NCI-H187 (cell line): ENCODE measurements at regions not wholly inside any gene's neighbourhood (a gene's known extent, or its start where the extent isn't known, plus 50 kb on each side); places are given as distances from the start of the nearest gene placed in this dataset.
A peak's percentile ranks its signal among the peaks of the same experiment; 100 is the strongest.

Experiments
- DNase-seq, 2 experiments: peaks; one replicate each; lab custom pipeline; 2025; lab: John Stamatoyannopoulos, UW

- no peak for DNase-seq
These were observed 482.1 kb upstream of the HS3ST1 start for GRCh38 chr4:11910812-11911211.

- no peak for DNase-seq
These were observed 480.0 kb upstream of the HS3ST1 start for GRCh38 chr4:11908712-11909111.

- no peak for DNase-seq
These were observed 479.5 kb upstream of the HS3ST1 start for GRCh38 chr4:11908205-11908604.

GRCh38 chr4:11904846-11905739 lies 476.4 kb upstream of the HS3ST1 start:
- no peak for DNase-seq

- no peak for DNase-seq
These were observed 475.4 kb upstream of the HS3ST1 start for GRCh38 chr4:11904117-11904535.

GRCh38 chr4:11901089-11901488 lies 472.4 kb upstream of the HS3ST1 start:
- DNase-seq = no peak

- no peak for DNase-seq
These were observed 471.7 kb upstream of the HS3ST1 start for GRCh38 chr4:11900359-11900758.

- DNase-seq = no peak
These were observed 470.1 kb upstream of the HS3ST1 start for GRCh38 chr4:11898796-11899195.

GRCh38 chr4:11895766-11896165 lies 467.1 kb upstream of the HS3ST1 start:
- DNase-seq = no peak

- no peak for DNase-seq
These were observed 466.3 kb upstream of the HS3ST1 start for GRCh38 chr4:11894977-11895376.

GRCh38 chr4:11894221-11894620 lies 465.5 kb upstream of the HS3ST1 start:
- no peak for DNase-seq

- DNase-seq = no peak
These were observed 460.4 kb upstream of the HS3ST1 start for GRCh38 chr4:11889099-11889498.

GRCh38 chr4:11881947-11882346 lies 453.3 kb upstream of the HS3ST1 start:
- DNase-seq = peak in 1 of 2 experiments; percentile 15

- DNase-seq = no peak
These were observed 452.7 kb upstream of the HS3ST1 start for GRCh38 chr4:11881364-11881763.

- no peak for DNase-seq
These were observed 449.5 kb upstream of the HS3ST1 start for GRCh38 chr4:11878241-11878640.

- DNase-seq = no peak
These were observed 447.4 kb upstream of the HS3ST1 start for GRCh38 chr4:11876104-11876503.

GRCh38 chr4:11869191-11869870 lies 440.6 kb upstream of the HS3ST1 start:
- DNase-seq = no peak

GRCh38 chr4:11866391-11866790 lies 437.7 kb upstream of the HS3ST1 start:
- no peak for DNase-seq

- DNase-seq = no peak
These were observed 432.3 kb upstream of the HS3ST1 start for GRCh38 chr4:11860996-11861395.

- DNase-seq = no peak
These were observed 429.2 kb upstream of the HS3ST1 start for GRCh38 chr4:11857881-11858280.

- no peak for DNase-seq
These were observed 418.5 kb upstream of the HS3ST1 start for GRCh38 chr4:11847167-11847566.

GRCh38 chr4:11843927-11844326 lies 415.2 kb upstream of the HS3ST1 start:
- DNase-seq = no peak

GRCh38 chr4:11843340-11843739 lies 414.6 kb upstream of the HS3ST1 start:
- DNase-seq = no peak
